K562 (cell line): ENCODE measurements at regions not wholly inside any gene's neighbourhood (a gene's known extent, or its start where the extent isn't known, plus 50 kb on each side); places are given as distances from the start of the nearest gene placed in this dataset.

ENCODE experiments used
- ATAC-seq: fragments of 200-7000 bp; cut with Tn5 transposase; 3 replicates; pipeline ENCODE4 v1.9.1; 2020; ENCODE audit warnings: moderate library complexity
- BruUV-seq: library from RNA; stranded (reverse); fragments of 400-500 nt; replicated peaks from 2 replicates; lab custom pipeline; 2021; lab: Mats Ljungman, UMichigan
- CTCF ChIA-PET: fragments of 300-600 bp; formaldehyde crosslinking; extraction: SDS; loops from one replicate; lab custom pipeline; 2021; ENCODE audit warnings: low intra/inter-chr PET ratio; lab: Yijun Ruan, JAX
- POLR2A ChIA-PET: fragments of 300-600, 350-650 bp; sonication (Branson Sonifier 250); formaldehyde crosslinking; extraction: SDS; loops from one replicate; lab custom pipeline; 2021; ENCODE audit warnings: antibody characterized with exemption, inconsistent platforms; lab: Yijun Ruan, JAX
- DNase-seq, 4 experiments: peaks; one replicate each; pipeline versions ENCODE4 v3.0.0 to v3.0.0-alpha.2; 2011 to 2018; ENCODE audit warnings: low spot score in 3 of 4, mixed read lengths in 3 of 4; ENCODE audit errors: extremely low read depth in 1 of 4
- FAIRE-seq: peaks from 2 replicates; lab custom pipeline; 2011; peaks lifted over from hg19 to GRCh38; lab: Jason Lieb, UNC
- H2AFZ ChIP-seq: 2 replicates; pipeline ENCODE4 v1.6.0; 2011; ENCODE audit warnings: low read depth, low read length, control low read depth, inconsistent platforms
- H3K27ac ChIP-seq: fragments of 200-600 bp; 3 replicates; pipeline ENCODE4 v1.8.0; 2011; ENCODE audit warnings: low read depth, mild to moderate bottlenecking, control low read depth, inconsistent platforms, low read length, moderate library complexity, mixed read lengths; ENCODE audit errors: extremely low read depth
- H3K27me3 ChIP-seq, 2 experiments: fragments of 300-600 bp in 1 of 2; 2 replicates in 1 of 2; 3 replicates in 1 of 2; pipeline versions ENCODE4 v1.6.0 to v1.8.0; 2011; ENCODE audit warnings: inconsistent platforms in 2 of 2, low read length in 2 of 2, mild to moderate bottlenecking in 1 of 2, mixed read lengths in 1 of 2, moderate library complexity in 1 of 2; ENCODE audit not compliant: control insufficient read depth in 2 of 2, insufficient read depth in 2 of 2
- H3K36me3 ChIP-seq: fragments of 300-600 bp; 3 replicates; pipeline ENCODE4 v1.8.0; 2011; ENCODE audit warnings: mild to moderate bottlenecking, low read length, inconsistent platforms; ENCODE audit not compliant: control insufficient read depth, insufficient read depth
- H3K4me1 ChIP-seq, 2 experiments: fragments of 200-600 bp in 1 of 2; replicated peaks in 1 of 2; 2 replicates in 1 of 2; 3 replicates in 1 of 2; pipeline versions ENCODE4 v1.5.1 to v1.8.0; 2011; ENCODE audit warnings: inconsistent platforms in 2 of 2, low read length in 2 of 2, mild to moderate bottlenecking in 1 of 2, mixed read lengths in 1 of 2, moderate library complexity in 1 of 2; ENCODE audit not compliant: control insufficient read depth in 2 of 2, insufficient read depth in 2 of 2
- H3K4me2 ChIP-seq: 2 replicates; pipeline ENCODE4 v1.6.1; 2011; ENCODE audit warnings: low read length, control low read depth, inconsistent platforms, mixed read lengths; ENCODE audit not compliant: insufficient read depth
- H3K4me3 ChIP-seq: fragments of 200-600 bp; sonication (generic), shearing (Covaris generic); 2 replicates; pipeline ENCODE4 v1.5.1; 2016; ENCODE audit warnings: control low read depth, inconsistent platforms
- H3K79me2 ChIP-seq: fragments of 200-600 bp; 3 replicates; pipeline ENCODE4 v1.8.0; 2011; ENCODE audit warnings: low read length, inconsistent platforms; ENCODE audit not compliant: control insufficient read depth, insufficient read depth
- H3K9ac ChIP-seq, 2 experiments: 2 replicates each; pipeline versions ENCODE4 v1.6.0 to v1.6.1; 2011; ENCODE audit warnings: low read depth in 2 of 2, low read length in 2 of 2, control low read depth in 1 of 2, inconsistent platforms in 1 of 2, mild to moderate bottlenecking in 1 of 2, mixed read lengths in 1 of 2; ENCODE audit not compliant: insufficient read depth in 1 of 2
- H3K9me1 ChIP-seq: one replicate; pipeline ENCODE4 v1.6.0; 2011; ENCODE audit warnings: inconsistent platforms, mild to moderate bottlenecking, low read length, moderate library complexity; ENCODE audit not compliant: control insufficient read depth, insufficient read depth
- H3K9me3 ChIP-seq: replicated peaks from 2 replicates; pipeline ENCODE4 v1.5.1; 2011; ENCODE audit warnings: low read depth, low read length, inconsistent platforms; ENCODE audit not compliant: control insufficient read depth, insufficient read depth
- H4K20me1 ChIP-seq: replicated peaks from 2 replicates; pipeline ENCODE4 v1.6.1; 2011; ENCODE audit warnings: low read length, inconsistent platforms, mixed read lengths; ENCODE audit not compliant: control insufficient read depth, insufficient read depth
- DNMT1 ChIP-seq: fragments of 450-650 bp; IDR thresholded peaks from 2 replicates; pipeline ENCODE4 v1.6.1; 2016; ENCODE audit warnings: antibody characterized with exemption, mild to moderate bottlenecking
- ETV5 ChIP-seq: sonication (generic); formaldehyde crosslinking; IDR thresholded peaks from 2 replicates; pipeline ENCODE4 v1.4.0; 2020; ENCODE audit warnings: low read depth, mild to moderate bottlenecking, missing genetic modification reagents
- GATA2 ChIP-seq: sonication (generic); formaldehyde crosslinking; IDR thresholded peaks from 2 replicates; pipeline ENCODE4 v1.4.0; 2020; ENCODE audit warnings: mild to moderate bottlenecking, missing genetic modification reagents
- NCOA6 ChIP-seq: fragments of 450-650 bp; IDR thresholded peaks from 2 replicates; pipeline ENCODE4 v1.6.1; 2017; ENCODE audit warnings: mild to moderate bottlenecking
- NFYB ChIP-seq: IDR thresholded peaks from 2 replicates; pipeline ENCODE4 v1.6.1; 2011; ENCODE audit warnings: mild to moderate bottlenecking, moderate library complexity; ENCODE audit not compliant: insufficient read length; ENCODE audit errors: extremely low read depth
- ZNF124 ChIP-seq: sonication (generic); formaldehyde crosslinking; IDR thresholded peaks from 2 replicates; pipeline ENCODE4 v1.8.1; 2022; ENCODE audit warnings: missing genetic modification reagents
- WGBS: fragments of 100-300 bp; shearing (Covaris generic); methylation state at CpG from one replicate; pipeline ENCODE4 v1.1.6; 2016; ENCODE audit warnings: low coverage, mixed read lengths; ENCODE audit not compliant: insufficient coverage; ENCODE audit errors: missing lambda C conversion rate; 5-methylcytosine and 5-hydroxymethylcytosine counted together
- in situ Hi-C: fragments of 300-500 bp; cut with MboI; formaldehyde crosslinking; loops from 4 replicates; pipeline ENCODE4 v1.15.0; 2018; ENCODE audit warnings: inconsistent platforms, mixed read lengths
- intact Hi-C: fragments of 100-400 bp; cut with micrococcal nuclease; formaldehyde crosslinking; loops from 2 replicates; pipeline ENCODE4 v1.14.2; 2022
- TF ChIP-seq, protein P1 (sequence below), 3 experiments: IDR thresholded peaks in 2 of 3; conservative IDR thresholded peaks in 1 of 3; 2 replicates each; pipeline ENCODE4 v1.5.1; 2011 to 2012; ENCODE audit warnings: low read length in 3 of 3, mild to moderate bottlenecking in 3 of 3, control low read depth in 2 of 3, improper control_type of control experiment in 1 of 3, inconsistent platforms in 1 of 3, low read depth in 1 of 3, mixed read lengths in 1 of 3, moderate library complexity in 1 of 3; ENCODE audit not compliant: insufficient read depth in 2 of 3
- TF ChIP-seq, protein P2 (sequence below), 2 experiments: fragments of 150-350 bp in 1 of 2; IDR thresholded peaks; 2 replicates each; pipeline ENCODE4 v1.6.1; 2012 to 2016; ENCODE audit warnings: low read depth in 2 of 2, low read length in 2 of 2, mild to moderate bottlenecking in 1 of 2, moderate library complexity in 1 of 2
- TF ChIP-seq, protein P3 (sequence below): sonication (generic); formaldehyde crosslinking; IDR thresholded peaks from 2 replicates; pipeline ENCODE4 v1.8.0; 2022; ENCODE audit warnings: mild to moderate bottlenecking, missing genetic modification reagents
- TF ChIP-seq, protein P4 (sequence below): sonication (generic); formaldehyde crosslinking; IDR thresholded peaks from 2 replicates; pipeline ENCODE4 v1.8.0; 2023; ENCODE audit warnings: missing genetic modification reagents, mild to moderate bottlenecking, borderline replicate concordance

DNA sequence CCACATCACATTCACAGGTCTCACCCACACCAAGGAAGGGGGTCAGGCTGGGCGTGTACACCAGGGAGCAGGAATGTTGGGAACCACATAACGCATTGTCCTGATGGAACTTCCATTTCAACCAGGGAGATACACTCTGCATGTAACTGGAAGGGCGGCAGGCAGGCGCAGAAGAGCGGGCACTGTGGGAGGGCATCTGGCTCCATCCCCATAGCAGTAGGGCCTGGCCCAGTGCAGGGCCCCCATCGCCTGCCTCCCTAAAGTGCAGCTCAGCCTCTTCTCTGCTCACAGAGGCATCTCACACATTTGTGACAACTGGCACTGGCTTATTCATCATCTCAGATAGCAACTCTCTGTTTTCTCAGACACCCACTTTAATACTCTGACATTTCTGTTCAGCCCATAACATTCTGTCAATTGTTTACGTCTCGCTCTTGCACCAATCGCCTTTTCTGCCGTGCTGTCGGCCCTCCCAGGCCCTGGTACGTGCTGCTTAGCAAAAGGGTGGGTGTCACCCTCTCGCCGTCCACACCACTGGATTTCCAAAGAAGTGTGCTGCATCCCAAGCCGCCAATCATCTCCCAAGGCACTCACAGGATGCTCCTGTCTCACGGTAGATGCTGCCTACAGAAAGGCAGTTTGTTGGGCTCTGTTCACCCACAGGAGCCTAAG is 353.3 kb upstream of the ZNF507 start:
- no peaks in the 10 kb centered on the region for H3K79me2 ChIP-seq
- in situ Hi-C loops, result no loop called here
- H3K27ac ChIP-seq, result no peak overlapping the region
- no peak for ATAC-seq
- intact Hi-C loops, result no loop called here
- H3K9ac ChIP-seq, result no peak overlapping the region
- no peak overlapping the region for H3K4me2 ChIP-seq
- no peak overlapping the region for H2AFZ ChIP-seq
- BruUV-seq, result no TSS peak
- H3K9me1 ChIP-seq, result no peaks in the 10 kb centered on the region
- H3K36me3 ChIP-seq, result no peaks in the 10 kb centered on the region
- POLR2A ChIA-PET, result no interaction called here
- FAIRE-seq, result no peak
- no peaks in the 10 kb centered on the region; the same call in 1 of the 2 replicates for H4K20me1 ChIP-seq
- DNase-seq, result no peak
- 0% methylated on average over 16 of the region's 16 CpGs for WGBS
- CTCF ChIA-PET, result no interaction called here
- no peaks in the 10 kb centered on the region for H3K27me3 ChIP-seq
- H3K9me3 ChIP-seq, result no peaks in the 10 kb centered on the region
- no peaks in the 10 kb centered on the region for H3K4me1 ChIP-seq
- H3K4me3 ChIP-seq, result no peak overlapping the region
- no peak for TF ChIP-seq ETV5 (CRISPR knock-in tag)
- TF ChIP-seq, protein P1, sequence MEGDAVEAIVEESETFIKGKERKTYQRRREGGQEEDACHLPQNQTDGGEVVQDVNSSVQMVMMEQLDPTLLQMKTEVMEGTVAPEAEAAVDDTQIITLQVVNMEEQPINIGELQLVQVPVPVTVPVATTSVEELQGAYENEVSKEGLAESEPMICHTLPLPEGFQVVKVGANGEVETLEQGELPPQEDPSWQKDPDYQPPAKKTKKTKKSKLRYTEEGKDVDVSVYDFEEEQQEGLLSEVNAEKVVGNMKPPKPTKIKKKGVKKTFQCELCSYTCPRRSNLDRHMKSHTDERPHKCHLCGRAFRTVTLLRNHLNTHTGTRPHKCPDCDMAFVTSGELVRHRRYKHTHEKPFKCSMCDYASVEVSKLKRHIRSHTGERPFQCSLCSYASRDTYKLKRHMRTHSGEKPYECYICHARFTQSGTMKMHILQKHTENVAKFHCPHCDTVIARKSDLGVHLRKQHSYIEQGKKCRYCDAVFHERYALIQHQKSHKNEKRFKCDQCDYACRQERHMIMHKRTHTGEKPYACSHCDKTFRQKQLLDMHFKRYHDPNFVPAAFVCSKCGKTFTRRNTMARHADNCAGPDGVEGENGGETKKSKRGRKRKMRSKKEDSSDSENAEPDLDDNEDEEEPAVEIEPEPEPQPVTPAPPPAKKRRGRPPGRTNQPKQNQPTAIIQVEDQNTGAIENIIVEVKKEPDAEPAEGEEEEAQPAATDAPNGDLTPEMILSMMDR (IDR thresholded peaks at IDR 0.05 in 2 of 3, conservative IDR thresholded peaks at IDR 0.05 in 1 of 3; ENCODE audit: insufficient read depth in 2 of 3, low read depth in 1 of 3, low read length in 3 of 3), result no peak
- TF ChIP-seq, protein P2, sequence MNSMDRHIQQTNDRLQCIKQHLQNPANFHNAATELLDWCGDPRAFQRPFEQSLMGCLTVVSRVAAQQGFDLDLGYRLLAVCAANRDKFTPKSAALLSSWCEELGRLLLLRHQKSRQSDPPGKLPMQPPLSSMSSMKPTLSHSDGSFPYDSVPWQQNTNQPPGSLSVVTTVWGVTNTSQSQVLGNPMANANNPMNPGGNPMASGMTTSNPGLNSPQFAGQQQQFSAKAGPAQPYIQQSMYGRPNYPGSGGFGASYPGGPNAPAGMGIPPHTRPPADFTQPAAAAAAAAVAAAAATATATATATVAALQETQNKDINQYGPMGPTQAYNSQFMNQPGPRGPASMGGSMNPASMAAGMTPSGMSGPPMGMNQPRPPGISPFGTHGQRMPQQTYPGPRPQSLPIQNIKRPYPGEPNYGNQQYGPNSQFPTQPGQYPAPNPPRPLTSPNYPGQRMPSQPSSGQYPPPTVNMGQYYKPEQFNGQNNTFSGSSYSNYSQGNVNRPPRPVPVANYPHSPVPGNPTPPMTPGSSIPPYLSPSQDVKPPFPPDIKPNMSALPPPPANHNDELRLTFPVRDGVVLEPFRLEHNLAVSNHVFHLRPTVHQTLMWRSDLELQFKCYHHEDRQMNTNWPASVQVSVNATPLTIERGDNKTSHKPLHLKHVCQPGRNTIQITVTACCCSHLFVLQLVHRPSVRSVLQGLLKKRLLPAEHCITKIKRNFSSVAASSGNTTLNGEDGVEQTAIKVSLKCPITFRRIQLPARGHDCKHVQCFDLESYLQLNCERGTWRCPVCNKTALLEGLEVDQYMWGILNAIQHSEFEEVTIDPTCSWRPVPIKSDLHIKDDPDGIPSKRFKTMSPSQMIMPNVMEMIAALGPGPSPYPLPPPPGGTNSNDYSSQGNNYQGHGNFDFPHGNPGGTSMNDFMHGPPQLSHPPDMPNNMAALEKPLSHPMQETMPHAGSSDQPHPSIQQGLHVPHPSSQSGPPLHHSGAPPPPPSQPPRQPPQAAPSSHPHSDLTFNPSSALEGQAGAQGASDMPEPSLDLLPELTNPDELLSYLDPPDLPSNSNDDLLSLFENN (IDR thresholded peaks at IDR 0.05; ENCODE audit: low read depth in 2 of 2, low read length in 2 of 2), result no peak
- TF ChIP-seq DNMT1, result no peak
- TF ChIP-seq NFYB, result no peak
- TF ChIP-seq, protein P3, sequence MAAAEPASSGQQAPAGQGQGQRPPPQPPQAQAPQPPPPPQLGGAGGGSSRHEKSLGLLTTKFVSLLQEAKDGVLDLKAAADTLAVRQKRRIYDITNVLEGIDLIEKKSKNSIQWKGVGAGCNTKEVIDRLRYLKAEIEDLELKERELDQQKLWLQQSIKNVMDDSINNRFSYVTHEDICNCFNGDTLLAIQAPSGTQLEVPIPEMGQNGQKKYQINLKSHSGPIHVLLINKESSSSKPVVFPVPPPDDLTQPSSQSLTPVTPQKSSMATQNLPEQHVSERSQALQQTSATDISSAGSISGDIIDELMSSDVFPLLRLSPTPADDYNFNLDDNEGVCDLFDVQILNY (CRISPR knock-in tag), result no peak
- no peak for TF ChIP-seq GATA2
- TF ChIP-seq, protein P4, sequence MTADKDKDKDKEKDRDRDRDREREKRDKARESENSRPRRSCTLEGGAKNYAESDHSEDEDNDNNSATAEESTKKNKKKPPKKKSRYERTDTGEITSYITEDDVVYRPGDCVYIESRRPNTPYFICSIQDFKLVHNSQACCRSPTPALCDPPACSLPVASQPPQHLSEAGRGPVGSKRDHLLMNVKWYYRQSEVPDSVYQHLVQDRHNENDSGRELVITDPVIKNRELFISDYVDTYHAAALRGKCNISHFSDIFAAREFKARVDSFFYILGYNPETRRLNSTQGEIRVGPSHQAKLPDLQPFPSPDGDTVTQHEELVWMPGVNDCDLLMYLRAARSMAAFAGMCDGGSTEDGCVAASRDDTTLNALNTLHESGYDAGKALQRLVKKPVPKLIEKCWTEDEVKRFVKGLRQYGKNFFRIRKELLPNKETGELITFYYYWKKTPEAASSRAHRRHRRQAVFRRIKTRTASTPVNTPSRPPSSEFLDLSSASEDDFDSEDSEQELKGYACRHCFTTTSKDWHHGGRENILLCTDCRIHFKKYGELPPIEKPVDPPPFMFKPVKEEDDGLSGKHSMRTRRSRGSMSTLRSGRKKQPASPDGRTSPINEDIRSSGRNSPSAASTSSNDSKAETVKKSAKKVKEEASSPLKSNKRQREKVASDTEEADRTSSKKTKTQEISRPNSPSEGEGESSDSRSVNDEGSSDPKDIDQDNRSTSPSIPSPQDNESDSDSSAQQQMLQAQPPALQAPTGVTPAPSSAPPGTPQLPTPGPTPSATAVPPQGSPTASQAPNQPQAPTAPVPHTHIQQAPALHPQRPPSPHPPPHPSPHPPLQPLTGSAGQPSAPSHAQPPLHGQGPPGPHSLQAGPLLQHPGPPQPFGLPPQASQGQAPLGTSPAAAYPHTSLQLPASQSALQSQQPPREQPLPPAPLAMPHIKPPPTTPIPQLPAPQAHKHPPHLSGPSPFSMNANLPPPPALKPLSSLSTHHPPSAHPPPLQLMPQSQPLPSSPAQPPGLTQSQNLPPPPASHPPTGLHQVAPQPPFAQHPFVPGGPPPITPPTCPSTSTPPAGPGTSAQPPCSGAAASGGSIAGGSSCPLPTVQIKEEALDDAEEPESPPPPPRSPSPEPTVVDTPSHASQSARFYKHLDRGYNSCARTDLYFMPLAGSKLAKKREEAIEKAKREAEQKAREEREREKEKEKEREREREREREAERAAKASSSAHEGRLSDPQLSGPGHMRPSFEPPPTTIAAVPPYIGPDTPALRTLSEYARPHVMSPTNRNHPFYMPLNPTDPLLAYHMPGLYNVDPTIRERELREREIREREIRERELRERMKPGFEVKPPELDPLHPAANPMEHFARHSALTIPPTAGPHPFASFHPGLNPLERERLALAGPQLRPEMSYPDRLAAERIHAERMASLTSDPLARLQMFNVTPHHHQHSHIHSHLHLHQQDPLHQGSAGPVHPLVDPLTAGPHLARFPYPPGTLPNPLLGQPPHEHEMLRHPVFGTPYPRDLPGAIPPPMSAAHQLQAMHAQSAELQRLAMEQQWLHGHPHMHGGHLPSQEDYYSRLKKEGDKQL (CRISPR knock-in tag), result no peak
- no peak for TF ChIP-seq ZNF124 (CRISPR knock-in tag)
- no peak for TF ChIP-seq NCOA6
